Mesendoderm (in vitro differentiated cells): ENCODE measurements at regions not wholly inside any gene's neighbourhood (a gene's known extent, or its start where the extent isn't known, plus 50 kb on each side); places are given as distances from the start of the nearest gene placed in this dataset.
A peak's percentile ranks its signal among the peaks of the same experiment; 100 is the strongest.

Experiments
- DNase-seq: peaks from one replicate; pipeline ENCODE4 v3.0.0; 2013
- H2AK5ac ChIP-seq: 2 replicates; pipeline ENCODE4 v1.6.1; 2013; ENCODE audit warnings: low read length, inconsistent platforms
- H2BK120ac ChIP-seq: 2 replicates; pipeline ENCODE4 v1.6.1; 2013; ENCODE audit warnings: low read depth, mild to moderate bottlenecking, low read length, moderate library complexity, mixed read lengths
- H2BK15ac ChIP-seq: replicated peaks from 2 replicates; pipeline ENCODE4 v1.6.1; 2013; ENCODE audit warnings: low read depth, mild to moderate bottlenecking, moderate library complexity
- H2BK5ac ChIP-seq: 2 replicates; pipeline ENCODE4 v1.6.1; 2013; ENCODE audit warnings: low read length, inconsistent platforms
- H3K18ac ChIP-seq: 2 replicates; pipeline ENCODE4 v1.6.1; 2013; ENCODE audit warnings: mild to moderate bottlenecking, low read length, mixed read lengths
- H3K23ac ChIP-seq: one replicate; pipeline ENCODE4 v1.6.1; 2013; ENCODE audit warnings: low read length
- H3K27ac ChIP-seq: 2 replicates; pipeline ENCODE4 v1.5.1; 2013; ENCODE audit warnings: low read depth, mild to moderate bottlenecking, inconsistent platforms, low read length, moderate library complexity
- H3K27me3 ChIP-seq: 2 replicates; pipeline ENCODE4 v1.6.1; 2013; ENCODE audit warnings: low read length, control low read depth, mild to moderate bottlenecking, inconsistent platforms; ENCODE audit not compliant: insufficient read depth, poor library complexity
- H3K36me3 ChIP-seq: 2 replicates; pipeline ENCODE4 v1.6.1; 2013; ENCODE audit warnings: low read length, inconsistent platforms; ENCODE audit not compliant: control insufficient read depth, insufficient read depth
- H3K4ac ChIP-seq: one replicate; pipeline ENCODE4 v1.6.1; 2013; ENCODE audit warnings: low read depth, mild to moderate bottlenecking, low read length, moderate library complexity
- H3K4me1 ChIP-seq: 2 replicates; pipeline ENCODE4 v1.6.1; 2013; ENCODE audit warnings: low read depth, low read length, inconsistent platforms; ENCODE audit not compliant: control insufficient read depth
- H3K4me2 ChIP-seq: 2 replicates; pipeline ENCODE4 v1.6.1; 2013; ENCODE audit warnings: low read length
- H3K4me3 ChIP-seq: 2 replicates; pipeline ENCODE4 v1.5.1; 2013; ENCODE audit warnings: mild to moderate bottlenecking, low read length
- H3K56ac ChIP-seq: one replicate; pipeline ENCODE4 v1.6.1; 2013; ENCODE audit warnings: low read length
- H3K79me1 ChIP-seq: 2 replicates; pipeline ENCODE4 v1.6.1; 2013; ENCODE audit warnings: low read length, inconsistent platforms
- H3K79me2 ChIP-seq: 2 replicates; pipeline ENCODE4 v1.6.1; 2013; ENCODE audit warnings: mild to moderate bottlenecking, low read length; ENCODE audit not compliant: control insufficient read depth, insufficient read depth
- H3K9ac ChIP-seq: 2 replicates; pipeline ENCODE4 v1.6.1; 2013; ENCODE audit warnings: low read length, inconsistent platforms
- H4K5ac ChIP-seq: one replicate; pipeline ENCODE4 v1.6.1; 2013; ENCODE audit warnings: low read length
- H4K8ac ChIP-seq: one replicate; pipeline ENCODE4 v1.6.1; 2013; ENCODE audit warnings: low read depth, mild to moderate bottlenecking, control low read depth, low read length, moderate library complexity
- WGBS: extraction: QIAGEN DNeasy Blood & Tissue Kit; methylation state at CpG from one replicate; pipeline ENCODE4 v1.1.7; 2013; ENCODE audit warnings: low lambda C conversion rate, missing lambda C conversion rate; ENCODE audit not compliant: insufficient coverage; ENCODE audit errors: extremely low coverage; 5-methylcytosine and 5-hydroxymethylcytosine counted together

- H3K27ac ChIP-seq: no peak overlapping the region
- no peak overlapping the region for H3K56ac ChIP-seq
- no peak overlapping the region for H4K8ac ChIP-seq
- no peaks in the 10 kb centered on the region for H3K36me3 ChIP-seq
- H2BK15ac ChIP-seq: no peak overlapping the region
- H3K27me3 ChIP-seq: no peaks in the 10 kb centered on the region
- H2BK5ac ChIP-seq: no peak overlapping the region
- no peaks in the 10 kb centered on the region for H3K4me1 ChIP-seq
- H3K4me2 ChIP-seq: no peak overlapping the region
- H3K4me3 ChIP-seq: no peak overlapping the region
- no peaks in the 10 kb centered on the region for H3K79me1 ChIP-seq
- no peak overlapping the region for H4K5ac ChIP-seq
- H2AK5ac ChIP-seq: no peak overlapping the region
- no peak overlapping the region for H3K18ac ChIP-seq
- no peak overlapping the region for H3K9ac ChIP-seq
- H3K79me2 ChIP-seq: no peaks in the 10 kb centered on the region
- no peak overlapping the region for H3K4ac ChIP-seq
- WGBS: no CpG with 5 or more reads among the region's 8 CpGs
- DNase-seq: peak; percentile 38
- H3K23ac ChIP-seq: no peak overlapping the region
- no peak overlapping the region for H2BK120ac ChIP-seq
Measured at GRCh38 chr17:70552230-70552981, 383.1 kb downstream of the KCNJ2 start.

GRCh38 chr17:70552982-70553334 is 383.6 kb downstream of the KCNJ2 start:
- no peaks in the 10 kb centered on the region for H3K79me2 ChIP-seq
- no peak overlapping the region for H3K27ac ChIP-seq
- H3K4me3 ChIP-seq: no peak overlapping the region
- H2AK5ac ChIP-seq: no peak overlapping the region
- H2BK120ac ChIP-seq: no peak overlapping the region
- H3K4me2 ChIP-seq: no peak overlapping the region
- no peaks in the 10 kb centered on the region for H3K4me1 ChIP-seq
- no peak overlapping the region for H3K56ac ChIP-seq
- H3K9ac ChIP-seq: no peak overlapping the region
- H3K18ac ChIP-seq: no peak overlapping the region
- H3K27me3 ChIP-seq: no peaks in the 10 kb centered on the region
- H4K5ac ChIP-seq: no peak overlapping the region
- H3K79me1 ChIP-seq: no peaks in the 10 kb centered on the region
- H2BK15ac ChIP-seq: no peak overlapping the region
- no peak overlapping the region for H3K4ac ChIP-seq
- no peaks in the 10 kb centered on the region for H3K36me3 ChIP-seq
- no peak overlapping the region for H4K8ac ChIP-seq
- DNase-seq: peak; percentile 12
- no peak overlapping the region for H3K23ac ChIP-seq
- no peak overlapping the region for H2BK5ac ChIP-seq

DNA sequence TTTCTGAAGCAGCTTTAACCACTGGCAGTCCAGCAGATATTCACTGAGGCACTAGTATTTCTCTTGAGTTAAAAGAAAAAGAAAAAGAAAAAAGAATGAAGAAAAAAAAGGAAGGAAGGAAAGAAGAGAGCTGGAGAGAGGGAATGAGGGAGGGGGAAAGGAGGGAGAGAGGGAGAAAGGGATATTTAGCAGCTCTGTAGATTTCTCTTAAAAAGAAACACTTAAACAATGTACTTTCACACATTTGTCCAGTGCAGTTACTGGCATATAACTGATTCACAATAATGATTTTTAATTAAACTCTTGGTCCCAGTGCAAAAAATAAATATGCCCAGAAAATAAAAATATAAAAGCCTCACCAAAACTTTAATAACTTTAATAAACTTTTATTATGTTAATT is 386.4 kb downstream of the KCNJ2 start:
- Histone ChIP-seq H3K4me3 (no peak overlapping the region), H3K18ac (no peak overlapping the region), H3K79me2 (no peaks in the 10 kb centered on the region), H2BK120ac (no peak overlapping the region), H2BK5ac (no peak overlapping the region), H2BK15ac (no peak overlapping the region), H4K8ac (no peak overlapping the region), H3K27me3 (no peaks in the 10 kb centered on the region), H3K4ac (no peak overlapping the region), H3K4me1 (no peaks in the 10 kb centered on the region), H3K79me1 (no peaks in the 10 kb centered on the region), H3K9ac (no peak overlapping the region), H3K23ac (no peak overlapping the region), H3K56ac (no peak overlapping the region), H3K4me2 (no peak overlapping the region), H3K36me3 (no peaks in the 10 kb centered on the region), H2AK5ac (no peak overlapping the region), H4K5ac (no peak overlapping the region), H3K27ac (no peak overlapping the region)
- no peak for DNase-seq

DNA sequence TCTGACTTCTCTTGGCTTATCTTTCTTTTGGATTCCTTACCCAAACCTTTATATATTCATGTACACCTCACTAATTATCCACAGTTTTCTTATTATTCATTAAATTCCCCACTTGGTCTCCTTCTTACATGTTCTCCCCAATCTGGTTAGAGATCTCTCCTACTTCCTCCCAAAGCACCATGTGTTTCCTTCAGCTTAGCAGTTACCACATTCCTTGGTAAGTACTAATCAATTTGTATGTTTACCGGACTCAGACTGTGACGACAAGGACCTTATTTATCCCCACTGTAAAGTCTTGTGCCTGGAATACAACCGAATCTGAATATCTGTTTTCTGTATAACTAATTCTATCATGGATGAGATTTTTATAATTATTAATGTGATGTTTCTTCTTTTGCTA is 389.5 kb downstream of the KCNJ2 start:
- no peaks in the 10 kb centered on the region for H3K27me3 ChIP-seq
- peak; percentile 32 for DNase-seq
- no peak overlapping the region for H3K27ac ChIP-seq
- H2AK5ac ChIP-seq: no peak overlapping the region
- H3K9ac ChIP-seq: no peak overlapping the region
- no peaks in the 10 kb centered on the region for H3K79me1 ChIP-seq
- no peaks in the 10 kb centered on the region for H3K4me1 ChIP-seq
- H3K4me3 ChIP-seq: no peak overlapping the region
- H4K8ac ChIP-seq: no peak overlapping the region
- H2BK120ac ChIP-seq: no peak overlapping the region
- H3K18ac ChIP-seq: no peak overlapping the region
- H3K4me2 ChIP-seq: no peak overlapping the region
- no peak overlapping the region for H2BK15ac ChIP-seq
- no peak overlapping the region for H2BK5ac ChIP-seq
- no peaks in the 10 kb centered on the region for H3K36me3 ChIP-seq
- no peak overlapping the region for H4K5ac ChIP-seq
- no peak overlapping the region for H3K56ac ChIP-seq
- H3K79me2 ChIP-seq: no peaks in the 10 kb centered on the region
- H3K4ac ChIP-seq: no peak overlapping the region
- H3K23ac ChIP-seq: no peak overlapping the region
- no CpG with 5 or more reads among the region's 3 CpGs for WGBS

- Histone ChIP-seq H3K56ac (no peak overlapping the region), H3K9ac (no peak overlapping the region), H3K27me3 (no peaks in the 10 kb centered on the region), H3K18ac (no peak overlapping the region), H2BK120ac (no peak overlapping the region), H3K4me1 (no peaks in the 10 kb centered on the region), H3K36me3 (no peaks in the 10 kb centered on the region), H3K79me1 (no peaks in the 10 kb centered on the region), H4K8ac (no peak overlapping the region), H3K4ac (no peak overlapping the region), H2BK15ac (no peak overlapping the region), H3K79me2 (no peaks in the 10 kb centered on the region), H2BK5ac (no peak overlapping the region), H3K23ac (no peak overlapping the region), H3K4me3 (no peak overlapping the region), H3K4me2 (no peak overlapping the region), H2AK5ac (no peak overlapping the region), H4K5ac (no peak overlapping the region), H3K27ac (no peak overlapping the region)
- no peak for DNase-seq
- WGBS: no CpG with 5 or more reads among the region's 1 CpG
Measured at GRCh38 chr17:70560471-70560870, 391.1 kb downstream of the KCNJ2 start.

DNA sequence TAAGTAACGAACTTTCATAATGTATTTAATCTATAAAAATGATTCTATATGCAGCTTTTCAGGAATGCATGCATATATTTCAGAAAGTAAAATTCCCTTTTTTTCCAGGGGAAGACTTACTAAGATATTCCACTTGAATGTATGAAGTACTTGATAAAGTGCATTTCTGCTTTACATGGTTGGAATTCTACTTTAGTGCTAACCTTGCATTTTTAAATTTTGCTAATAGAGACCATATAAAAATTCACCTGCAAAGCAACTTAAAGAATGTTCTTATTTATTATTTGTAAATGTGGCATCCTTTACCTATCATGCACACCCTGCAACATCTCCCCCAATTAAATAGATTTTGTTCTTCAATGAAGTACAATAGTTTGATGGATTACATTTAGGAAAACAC is 392.8 kb downstream of the KCNJ2 start:
- Histone ChIP-seq H3K36me3 (no peaks in the 10 kb centered on the region), H3K4me2 (no peak overlapping the region), H2AK5ac (no peak overlapping the region), H3K79me1 (no peaks in the 10 kb centered on the region), H3K4me1 (no peaks in the 10 kb centered on the region), H3K4me3 (no peak overlapping the region), H3K27ac (no peak overlapping the region), H3K4ac (no peak overlapping the region), H3K79me2 (no peaks in the 10 kb centered on the region), H2BK15ac (no peak overlapping the region), H4K8ac (no peak overlapping the region), H3K56ac (no peak overlapping the region), H4K5ac (no peak overlapping the region), H2BK5ac (no peak overlapping the region), H2BK120ac (no peak overlapping the region), H3K18ac (no peak overlapping the region), H3K27me3 (no peaks in the 10 kb centered on the region), H3K23ac (no peak overlapping the region), H3K9ac (no peak overlapping the region)
- no peak for DNase-seq
- WGBS: no CpG with 5 or more reads among the region's 1 CpG
